ENCODE measurements at regions not wholly inside any gene's neighbourhood (a gene's known extent, or its start where the extent isn't known, plus 50 kb on each side); places are given as distances from the start of the nearest gene placed in this dataset.

DNA sequence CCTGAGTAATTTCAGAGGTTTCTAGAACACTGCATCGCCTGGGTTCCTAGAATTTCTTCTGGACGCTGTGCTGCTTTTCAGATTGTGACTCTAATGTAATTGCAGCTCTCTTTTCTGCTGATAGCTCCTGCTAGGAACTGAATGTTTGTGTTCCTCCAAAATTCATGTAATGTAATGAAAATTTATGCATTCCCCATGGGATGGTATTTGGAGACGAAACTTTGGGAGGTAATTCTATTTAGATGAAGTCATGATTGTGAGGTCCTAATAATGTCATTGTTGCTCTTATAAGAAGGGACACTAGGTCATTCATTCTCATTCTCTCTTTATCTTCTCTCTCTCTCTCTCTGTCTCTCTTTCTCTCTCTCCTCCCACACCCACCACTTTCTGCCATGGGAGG, 223.9 kb upstream of the DOK6 start:
- Histone ChIP-seq H3K4me3 (no peak overlapping the region), H3K27me3 (ENCODE audit: control insufficient read depth in 3 of 3, insufficient read depth in 3 of 3, low read length in 2 of 3) (no peaks in the 10 kb centered on the region), H3K9me3 (ENCODE audit: control insufficient read depth in 4 of 4, insufficient read depth in 3 of 4, low read length in 3 of 4) (peaks cover 0 to 6% (median 0%) of the 10 kb centered on the region in 4 donors), H3K27ac (ENCODE audit: low read depth in 1 of 2, low read length in 1 of 2) (no peak overlapping the region), H3K9ac (ENCODE audit: insufficient read depth in 1 of 2, low read length in 2 of 2) (no peak overlapping the region), H3K4me1 (ENCODE audit: control insufficient read depth in 5 of 5, insufficient read depth in 5 of 5, low read length in 5 of 5) (peaks cover 0 to 2% (median 0%) of the 10 kb centered on the region in 5 donors), H3K36me3 (ENCODE audit: control insufficient read depth in 4 of 4, insufficient read depth in 4 of 4, low read length in 4 of 4) (no peaks in the 10 kb centered on the region)
- 88 to 92% methylated on average over 3 of the region's 3 CpGs for WGBS, 2 donors
- no peak for ATAC-seq (ENCODE audit: insufficient read depth, low FRiP score)
- TF ChIP-seq, protein P1, sequence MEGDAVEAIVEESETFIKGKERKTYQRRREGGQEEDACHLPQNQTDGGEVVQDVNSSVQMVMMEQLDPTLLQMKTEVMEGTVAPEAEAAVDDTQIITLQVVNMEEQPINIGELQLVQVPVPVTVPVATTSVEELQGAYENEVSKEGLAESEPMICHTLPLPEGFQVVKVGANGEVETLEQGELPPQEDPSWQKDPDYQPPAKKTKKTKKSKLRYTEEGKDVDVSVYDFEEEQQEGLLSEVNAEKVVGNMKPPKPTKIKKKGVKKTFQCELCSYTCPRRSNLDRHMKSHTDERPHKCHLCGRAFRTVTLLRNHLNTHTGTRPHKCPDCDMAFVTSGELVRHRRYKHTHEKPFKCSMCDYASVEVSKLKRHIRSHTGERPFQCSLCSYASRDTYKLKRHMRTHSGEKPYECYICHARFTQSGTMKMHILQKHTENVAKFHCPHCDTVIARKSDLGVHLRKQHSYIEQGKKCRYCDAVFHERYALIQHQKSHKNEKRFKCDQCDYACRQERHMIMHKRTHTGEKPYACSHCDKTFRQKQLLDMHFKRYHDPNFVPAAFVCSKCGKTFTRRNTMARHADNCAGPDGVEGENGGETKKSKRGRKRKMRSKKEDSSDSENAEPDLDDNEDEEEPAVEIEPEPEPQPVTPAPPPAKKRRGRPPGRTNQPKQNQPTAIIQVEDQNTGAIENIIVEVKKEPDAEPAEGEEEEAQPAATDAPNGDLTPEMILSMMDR (IDR thresholded peaks at IDR 0.05; ENCODE audit: control extremely low read depth, extremely low read depth) = no peak
- no peak for DNase-seq

DNA sequence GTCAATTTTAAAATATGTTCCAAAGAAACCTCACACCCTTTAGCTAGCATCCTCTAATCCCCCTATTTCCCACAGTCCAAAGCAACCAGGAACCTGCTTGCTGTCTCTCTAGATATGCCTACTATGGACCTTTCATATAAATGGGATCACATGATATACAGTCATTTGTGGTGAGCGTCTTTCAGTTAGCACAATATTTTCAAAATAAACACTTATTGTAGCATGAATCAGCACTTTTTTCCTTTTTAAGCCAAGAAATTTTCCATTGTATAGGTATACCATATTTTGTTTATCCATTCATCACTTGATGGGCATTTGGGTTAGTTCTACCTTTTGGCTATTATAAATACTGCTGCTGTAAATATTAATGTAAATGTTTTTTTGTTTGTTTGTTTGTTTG, 223.0 kb upstream of the DOK6 start:
- Histone ChIP-seq H3K4me1 (ENCODE audit: control insufficient read depth in 5 of 5, insufficient read depth in 5 of 5, low read length in 5 of 5) (peaks cover 0 to 2% (median 0%) of the 10 kb centered on the region in 5 donors), H3K4me3 (no peak overlapping the region), H3K27ac (ENCODE audit: low read depth in 1 of 2, low read length in 1 of 2) (no peak overlapping the region), H3K9me3 (ENCODE audit: control insufficient read depth in 4 of 4, insufficient read depth in 3 of 4, low read length in 3 of 4) (no peaks in the 10 kb centered on the region), H3K27me3 (ENCODE audit: control insufficient read depth in 3 of 3, insufficient read depth in 3 of 3, low read length in 2 of 3) (no peaks in the 10 kb centered on the region), H3K9ac (ENCODE audit: insufficient read depth in 1 of 2, low read length in 2 of 2) (no peak overlapping the region), H3K36me3 (ENCODE audit: control insufficient read depth in 4 of 4, insufficient read depth in 4 of 4, low read length in 4 of 4) (no peaks in the 10 kb centered on the region)
- DNase-seq = no peak
- 86 to 89% methylated on average over 1 of the region's 1 CpG for WGBS, 2 donors
- no peak for ATAC-seq (ENCODE audit: insufficient read depth, low FRiP score)
- TF ChIP-seq, protein P1 (IDR thresholded peaks at IDR 0.05; ENCODE audit: control extremely low read depth, extremely low read depth) = no peak

DNA sequence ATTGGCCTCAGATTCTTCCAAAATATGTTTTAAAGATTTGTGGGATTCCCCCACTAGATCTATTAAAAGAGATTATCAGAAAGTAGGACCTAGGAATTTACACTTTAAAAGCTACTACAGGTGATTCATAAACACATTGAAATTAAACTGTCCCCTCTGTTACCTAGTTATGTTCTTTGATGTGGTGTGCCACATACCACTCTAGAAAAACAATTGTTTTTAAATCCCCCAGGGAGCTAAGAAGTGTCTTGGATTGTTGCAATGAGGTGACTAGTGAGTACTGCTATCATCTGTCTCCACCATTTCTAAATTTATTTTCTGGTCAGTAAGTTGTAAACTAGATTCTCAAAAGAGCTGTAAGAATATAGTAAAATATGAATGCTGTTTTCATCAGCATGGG, 214.5 kb upstream of the DOK6 start:
- TF ChIP-seq, protein P1 (IDR thresholded peaks at IDR 0.05; ENCODE audit: control extremely low read depth, extremely low read depth) = no peak
- Histone ChIP-seq H3K27me3 (ENCODE audit: control insufficient read depth in 3 of 3, insufficient read depth in 3 of 3, low read length in 2 of 3) (no peaks in the 10 kb centered on the region), H3K9me3 (ENCODE audit: control insufficient read depth in 4 of 4, insufficient read depth in 3 of 4, low read length in 3 of 4) (no peaks in the 10 kb centered on the region), H3K9ac (ENCODE audit: insufficient read depth in 1 of 2, low read length in 2 of 2) (no peak overlapping the region), H3K4me3 (no peak overlapping the region), H3K36me3 (ENCODE audit: control insufficient read depth in 4 of 4, insufficient read depth in 4 of 4, low read length in 4 of 4) (no peaks in the 10 kb centered on the region), H3K27ac (ENCODE audit: low read depth in 1 of 2, low read length in 1 of 2) (no peak overlapping the region), H3K4me1 (ENCODE audit: control insufficient read depth in 5 of 5, insufficient read depth in 5 of 5, low read length in 5 of 5) (no peaks in the 10 kb centered on the region)
- no peak for ATAC-seq (ENCODE audit: insufficient read depth, low FRiP score)
- no peak for DNase-seq

DNA sequence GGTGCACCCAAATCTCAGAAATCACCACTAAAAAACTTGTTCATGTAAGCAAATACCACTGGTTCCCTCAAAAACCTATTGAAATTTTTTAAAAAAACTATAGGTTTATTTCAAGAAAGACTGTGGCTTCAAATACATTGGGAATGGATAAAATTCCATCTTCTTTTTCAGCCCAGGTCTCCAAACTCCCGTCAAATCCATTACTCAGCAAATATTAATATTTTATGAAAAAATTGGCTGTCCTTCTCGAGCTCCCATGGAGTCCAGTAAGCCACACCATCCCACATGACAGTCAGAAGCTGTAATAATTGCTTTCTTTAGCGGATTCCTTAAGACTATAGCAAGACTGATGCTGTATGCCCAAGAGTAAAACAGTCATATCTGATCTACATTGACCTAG, 204.4 kb upstream of the DOK6 start:
- WGBS, 2 donors = 78 to 86% methylated on average over 3 of the region's 3 CpGs

More for the DNA sequence above, 204.4 kb upstream of the DOK6 start:
- H3K27me3 ChIP-seq (ENCODE audit: control insufficient read depth in 3 of 3, insufficient read depth in 3 of 3, low read length in 2 of 3) = no peaks in the 10 kb centered on the region
- ATAC-seq (ENCODE audit: insufficient read depth, low FRiP score) (no peak), DNase-seq (no peak)
- no peak overlapping the region for H3K9ac ChIP-seq (ENCODE audit: insufficient read depth in 1 of 2, low read length in 2 of 2)
- TF ChIP-seq, protein P1 (IDR thresholded peaks at IDR 0.05; ENCODE audit: control extremely low read depth, extremely low read depth) = no peak
- H3K36me3 ChIP-seq (ENCODE audit: control insufficient read depth in 4 of 4, insufficient read depth in 4 of 4, low read length in 4 of 4) = no peaks in the 10 kb centered on the region
- H3K4me3 ChIP-seq = no peak overlapping the region
- peaks cover 0 to 3% (median 0%) of the 10 kb centered on the region in 5 donors for H3K4me1 ChIP-seq (ENCODE audit: control insufficient read depth in 5 of 5, insufficient read depth in 5 of 5, low read length in 5 of 5)
- no peak overlapping the region for H3K27ac ChIP-seq (ENCODE audit: low read depth in 1 of 2, low read length in 1 of 2)
- H3K9me3 ChIP-seq (ENCODE audit: control insufficient read depth in 4 of 4, insufficient read depth in 3 of 4, low read length in 3 of 4) = no peaks in the 10 kb centered on the region

All from lung (tissue), 11 donors.